ENCODE measurements at regions not wholly inside any gene's neighbourhood (a gene's known extent, or its start where the extent isn't known, plus 50 kb on each side); places are given as distances from the start of the nearest gene placed in this dataset.

- Histone ChIP-seq H3K9me3 (ENCODE audit: control insufficient read depth in 4 of 4, low read length in 3 of 4) (peaks cover 0 to 3% (median 0%) of the 10 kb centered on the region in 4 donors), H3K36me3 (ENCODE audit: control insufficient read depth in 4 of 4, insufficient read depth in 3 of 4, low read depth in 1 of 4, low read length in 3 of 4) (no peaks in the 10 kb centered on the region), H3K27ac (ENCODE audit: low read depth in 1 of 2, low read length in 2 of 2) (no peak overlapping the region), H3K9ac (ENCODE audit: low read depth in 1 of 2, low read length in 2 of 2) (no peak overlapping the region), H3K4me1 (ENCODE audit: control insufficient read depth in 4 of 4, insufficient read depth in 4 of 4, low read length in 3 of 4) (no peaks in the 10 kb centered on the region), H3K27me3 (ENCODE audit: control insufficient read depth in 4 of 4, insufficient read depth in 4 of 4, low read length in 3 of 4) (peaks cover 0 to 2% (median 0%) of the 10 kb centered on the region in 4 donors), H3K4me3 (ENCODE audit: low read depth in 1 of 3, low read length in 3 of 3) (no peak overlapping the region)
- no peak for TF ChIP-seq SP1 (IDR thresholded peaks at IDR 0.05)
- no peak for TF ChIP-seq YY1 (IDR thresholded peaks at IDR 0.05)
- TF ChIP-seq TAF1 (conservative IDR thresholded peaks at IDR 0.05): no peak
- TF ChIP-seq RAD21 (IDR thresholded peaks at IDR 0.05): no peak
- no peak for TF ChIP-seq GABPA (IDR thresholded peaks at IDR 0.05 in 1 of 2, conservative IDR thresholded peaks at IDR 0.05 in 1 of 2)
- TF ChIP-seq EGR1 (IDR thresholded peaks at IDR 0.05; ENCODE audit: low read depth in 2 of 2): no peak
- no peak for TF ChIP-seq FOXA2 (IDR thresholded peaks at IDR 0.05)
- no peak for TF ChIP-seq ATF3 (IDR thresholded peaks at IDR 0.05)
- no peak for TF ChIP-seq HNF4G (IDR thresholded peaks at IDR 0.05)
- no peak for TF ChIP-seq HNF4A (conservative IDR thresholded peaks at IDR 0.05)
- TF ChIP-seq ZBTB33 (IDR thresholded peaks at IDR 0.05): no peak
- WGBS: 75% methylated on average over 2 of the region's 2 CpGs
- DNase-seq (ENCODE audit: low spot score): no peak
These were observed 301.0 kb upstream of the PCSK5 start for GRCh38 chr9:75589497-75589896.

GRCh38 chr9:75591972-75592371 is 298.5 kb upstream of the PCSK5 start:
- H3K27me3 ChIP-seq (ENCODE audit: control insufficient read depth in 4 of 4, insufficient read depth in 4 of 4, low read length in 3 of 4): peaks cover 0 to 2% (median 0%) of the 10 kb centered on the region in 4 donors
- WGBS: 75% methylated on average over 3 of the region's 3 CpGs
- DNase-seq (ENCODE audit: low spot score): no peak
- H3K36me3 ChIP-seq (ENCODE audit: control insufficient read depth in 4 of 4, insufficient read depth in 3 of 4, low read depth in 1 of 4, low read length in 3 of 4): no peaks in the 10 kb centered on the region
- H3K9me3 ChIP-seq (ENCODE audit: control insufficient read depth in 4 of 4, low read length in 3 of 4): peaks cover 0 to 3% (median 0%) of the 10 kb centered on the region in 4 donors
- TF ChIP-seq HNF4G (IDR thresholded peaks at IDR 0.05) (no peak), HNF4A (conservative IDR thresholded peaks at IDR 0.05) (no peak), SP1 (IDR thresholded peaks at IDR 0.05) (no peak)
- H3K27ac ChIP-seq (ENCODE audit: low read depth in 1 of 2, low read length in 2 of 2): no peak overlapping the region
- no peaks in the 10 kb centered on the region for H3K4me1 ChIP-seq (ENCODE audit: control insufficient read depth in 4 of 4, insufficient read depth in 4 of 4, low read length in 3 of 4)
- no peak overlapping the region for H3K4me3 ChIP-seq (ENCODE audit: low read depth in 1 of 3, low read length in 3 of 3)
- H3K9ac ChIP-seq (ENCODE audit: low read depth in 1 of 2, low read length in 2 of 2): no peak overlapping the region

- Histone ChIP-seq H3K9ac (ENCODE audit: low read depth in 1 of 2, low read length in 2 of 2) (no peak overlapping the region), H3K36me3 (ENCODE audit: control insufficient read depth in 4 of 4, insufficient read depth in 3 of 4, low read depth in 1 of 4, low read length in 3 of 4) (no peaks in the 10 kb centered on the region), H3K27ac (ENCODE audit: low read depth in 1 of 2, low read length in 2 of 2) (no peak overlapping the region), H3K4me3 (ENCODE audit: low read depth in 1 of 3, low read length in 3 of 3) (no peak overlapping the region), H3K9me3 (ENCODE audit: control insufficient read depth in 4 of 4, low read length in 3 of 4) (peaks cover 0 to 3% (median 0%) of the 10 kb centered on the region in 4 donors), H3K27me3 (ENCODE audit: control insufficient read depth in 4 of 4, insufficient read depth in 4 of 4, low read length in 3 of 4) (peaks cover 0 to 2% (median 0%) of the 10 kb centered on the region in 4 donors), H3K4me1 (ENCODE audit: control insufficient read depth in 4 of 4, insufficient read depth in 4 of 4, low read length in 3 of 4) (no peaks in the 10 kb centered on the region)
- DNase-seq (ENCODE audit: low spot score): no peak
- WGBS: 90% methylated on average over 1 of the region's 1 CpG
- TF ChIP-seq SP1 (IDR thresholded peaks at IDR 0.05): no peak
- TF ChIP-seq JUND (IDR thresholded peaks at IDR 0.05): no peak
- no peak for TF ChIP-seq FOXA1 (IDR thresholded peaks at IDR 0.05)
- no peak for TF ChIP-seq MAX (IDR thresholded peaks at IDR 0.05)
- no peak for TF ChIP-seq ATF3 (IDR thresholded peaks at IDR 0.05)
- no peak for TF ChIP-seq HNF4A (conservative IDR thresholded peaks at IDR 0.05)
- TF ChIP-seq RXRA (IDR thresholded peaks at IDR 0.05): no peak
- TF ChIP-seq ZBTB33 (IDR thresholded peaks at IDR 0.05): no peak
- no peak for TF ChIP-seq GABPA (IDR thresholded peaks at IDR 0.05 in 1 of 2, conservative IDR thresholded peaks at IDR 0.05 in 1 of 2)
- no peak for TF ChIP-seq NR2F2 (IDR thresholded peaks at IDR 0.05)
- no peak for TF ChIP-seq TAF1 (conservative IDR thresholded peaks at IDR 0.05)
- TF ChIP-seq EGR1 (IDR thresholded peaks at IDR 0.05; ENCODE audit: low read depth in 2 of 2): no peak
- no peak for TF ChIP-seq CTCF (IDR thresholded peaks at IDR 0.05; ENCODE audit: low read depth, low read length, missing input control)
- TF ChIP-seq HNF4G (IDR thresholded peaks at IDR 0.05): no peak
These were observed 297.9 kb upstream of the PCSK5 start for GRCh38 chr9:75592586-75592985.

Measured in liver (tissue), 8 donors.